ENCODE measurements at regions not wholly inside any gene's neighbourhood (a gene's known extent, or its start where the extent isn't known, plus 50 kb on each side); places are given as distances from the start of the nearest gene placed in this dataset.

GRCh38 chr9:21681641-21682040 lies 120.8 kb upstream of the MTAP start:
- no peak for TF ChIP-seq CTCF (conservative IDR thresholded peaks at IDR 0.05; ENCODE audit: low read length)
- TF ChIP-seq EZH2phosphoT487 (IDR thresholded peaks at IDR 0.05; ENCODE audit: borderline replicate concordance, low read depth, low read length) = no peak
